DMS79 (cell line): ENCODE measurements at regions not wholly inside any gene's neighbourhood (a gene's known extent, or its start where the extent isn't known, plus 50 kb on each side); places are given as distances from the start of the nearest gene placed in this dataset.

Experiments
- DNase-seq: peaks from one replicate; lab custom pipeline; 2025; lab: John Stamatoyannopoulos, UW

- DNase-seq: no peak
Measured at GRCh38 chr20:50258790-50259483, 68.3 kb downstream of the CEBPB start.

GRCh38 chr20:50259705-50260478, 69.3 kb downstream of the CEBPB start:
- DNase-seq: no peak

- no peak for DNase-seq
Measured at GRCh38 chr20:50260479-50261221, 70.0 kb downstream of the CEBPB start.

GRCh38 chr20:50261471-50262212, 71.0 kb downstream of the CEBPB start:
- DNase-seq: no peak

GRCh38 chr20:50263831-50264230, 73.2 kb downstream of the CEBPB start:
- no peak for DNase-seq

GRCh38 chr20:50264534-50265145, 74.0 kb downstream of the CEBPB start:
- DNase-seq: no peak

GRCh38 chr20:50265245-50265946, 74.8 kb downstream of the CEBPB start:
- DNase-seq: no peak

- DNase-seq: no peak
Measured at GRCh38 chr20:50266293-50267040, 75.8 kb downstream of the CEBPB start.

- peak; percentile 44 for DNase-seq
Measured at GRCh38 chr20:50267041-50267865, 76.6 kb downstream of the CEBPB start.

- no peak for DNase-seq
Measured at GRCh38 chr20:50267866-50268219, 77.2 kb downstream of the CEBPB start.

GRCh38 chr20:50269091-50270033, 78.7 kb downstream of the CEBPB start:
- no peak for DNase-seq

GRCh38 chr20:50270034-50270395, 79.4 kb downstream of the CEBPB start:
- DNase-seq: no peak

GRCh38 chr20:50270569-50270968, 79.9 kb downstream of the CEBPB start:
- DNase-seq: no peak

GRCh38 chr20:50271176-50271575, 80.5 kb downstream of the CEBPB start:
- no peak for DNase-seq

GRCh38 chr20:50271612-50272011, 81.0 kb downstream of the CEBPB start:
- no peak for DNase-seq

- no peak for DNase-seq
Measured at GRCh38 chr20:50272030-50272723, 81.5 kb downstream of the CEBPB start.

- DNase-seq: no peak
Measured at GRCh38 chr20:50272724-50273446, 82.3 kb downstream of the CEBPB start.
